NB4 (cell line): ENCODE measurements at regions not wholly inside any gene's neighbourhood (a gene's known extent, or its start where the extent isn't known, plus 50 kb on each side); places are given as distances from the start of the nearest gene placed in this dataset.

Experiments used
- DNase-seq: peaks from one replicate; pipeline ENCODE4 v3.0.0; 2010; ENCODE audit warnings: low read depth
- H3K4me3 ChIP-seq: one replicate; pipeline ENCODE4 v1.5.1; 2011; ENCODE audit warnings: mild to moderate bottlenecking, low read depth, low read length, moderate library complexity
- MAX ChIP-seq: IDR thresholded peaks from 2 replicates; pipeline ENCODE4 v1.6.1; 2011; ENCODE audit warnings: low read depth, low read length
- MYC ChIP-seq: IDR thresholded peaks from 2 replicates; pipeline ENCODE4 v1.6.1; 2011; ENCODE audit warnings: low read depth, low read length
- POLR2A ChIP-seq: IDR thresholded peaks from 2 replicates; pipeline ENCODE4 v1.6.1; 2011; ENCODE audit warnings: mild to moderate bottlenecking; ENCODE audit not compliant: insufficient read length; ENCODE audit errors: extremely low read depth
- TF ChIP-seq, protein P1 (sequence below): IDR thresholded peaks from one replicate; pipeline ENCODE4 v1.5.1; 2012; ENCODE audit warnings: low read depth, low read length

DNA sequence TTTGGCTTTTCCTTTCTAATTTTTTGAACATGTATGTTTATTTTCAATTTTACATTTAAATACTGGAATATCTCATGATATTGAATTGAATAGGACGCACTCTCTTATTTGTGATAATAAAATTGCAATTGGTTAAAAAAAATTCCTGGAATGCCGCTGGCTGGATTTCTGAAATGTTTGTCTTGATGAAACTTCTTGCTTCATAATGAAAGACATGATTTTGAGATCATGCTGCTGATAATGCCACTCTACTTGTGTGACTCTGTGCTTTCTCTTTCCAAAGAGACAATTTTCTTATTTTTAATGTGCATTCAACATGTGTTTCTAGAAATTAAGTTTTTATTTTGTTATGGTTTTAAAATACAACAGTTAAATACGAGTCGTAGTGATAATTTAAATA lies 465.7 kb upstream of the FAR2 start:
- no peak for TF ChIP-seq POLR2A
- TF ChIP-seq MAX, result no peak
- TF ChIP-seq MYC, result no peak
- TF ChIP-seq, protein P1, sequence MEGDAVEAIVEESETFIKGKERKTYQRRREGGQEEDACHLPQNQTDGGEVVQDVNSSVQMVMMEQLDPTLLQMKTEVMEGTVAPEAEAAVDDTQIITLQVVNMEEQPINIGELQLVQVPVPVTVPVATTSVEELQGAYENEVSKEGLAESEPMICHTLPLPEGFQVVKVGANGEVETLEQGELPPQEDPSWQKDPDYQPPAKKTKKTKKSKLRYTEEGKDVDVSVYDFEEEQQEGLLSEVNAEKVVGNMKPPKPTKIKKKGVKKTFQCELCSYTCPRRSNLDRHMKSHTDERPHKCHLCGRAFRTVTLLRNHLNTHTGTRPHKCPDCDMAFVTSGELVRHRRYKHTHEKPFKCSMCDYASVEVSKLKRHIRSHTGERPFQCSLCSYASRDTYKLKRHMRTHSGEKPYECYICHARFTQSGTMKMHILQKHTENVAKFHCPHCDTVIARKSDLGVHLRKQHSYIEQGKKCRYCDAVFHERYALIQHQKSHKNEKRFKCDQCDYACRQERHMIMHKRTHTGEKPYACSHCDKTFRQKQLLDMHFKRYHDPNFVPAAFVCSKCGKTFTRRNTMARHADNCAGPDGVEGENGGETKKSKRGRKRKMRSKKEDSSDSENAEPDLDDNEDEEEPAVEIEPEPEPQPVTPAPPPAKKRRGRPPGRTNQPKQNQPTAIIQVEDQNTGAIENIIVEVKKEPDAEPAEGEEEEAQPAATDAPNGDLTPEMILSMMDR, result no peak
- DNase-seq, result no peak
- no peak overlapping the region for H3K4me3 ChIP-seq

GRCh38 chr12:28689398-28690175 lies 459.5 kb upstream of the FAR2 start:
- DNase-seq, result no peak
- no peak overlapping the region for H3K4me3 ChIP-seq
- TF ChIP-seq MAX (no peak), MYC (no peak), POLR2A (no peak)
- TF ChIP-seq, protein P1, result no peak

DNA sequence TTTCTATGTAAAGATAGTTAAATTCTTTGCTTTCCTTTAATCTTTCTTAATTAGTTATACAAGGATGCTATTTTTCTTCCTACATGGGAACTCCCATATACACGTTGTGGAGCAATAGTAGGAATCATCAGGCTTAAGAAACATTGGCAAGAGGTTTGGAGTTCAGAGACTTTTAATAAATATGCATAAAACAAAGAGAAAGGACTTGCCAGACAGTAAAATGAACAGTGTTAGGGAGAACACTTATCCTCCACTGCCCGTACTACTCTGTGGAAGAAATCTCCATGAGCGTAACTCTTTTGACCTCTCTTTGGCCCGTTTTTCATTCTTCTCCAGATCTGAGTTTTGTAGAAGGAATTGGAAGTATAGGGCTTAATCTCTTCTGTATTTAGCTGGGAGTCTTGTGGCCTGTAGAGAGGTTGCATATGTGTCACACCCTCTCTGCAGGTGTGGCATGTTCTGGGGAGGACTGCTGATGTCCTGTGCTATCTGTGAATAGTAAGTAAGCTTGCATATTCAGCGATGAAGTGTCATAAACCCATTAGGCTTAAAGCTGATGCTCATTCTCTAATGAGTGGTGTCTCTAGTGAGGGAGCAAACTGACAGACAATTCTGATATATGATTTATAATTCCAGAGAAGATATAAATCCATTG lies 455.4 kb upstream of the FAR2 start:
- no peak for DNase-seq
- TF ChIP-seq, protein P1, result no peak
- TF ChIP-seq MAX (no peak), POLR2A (no peak), MYC (no peak)
- no peak overlapping the region for H3K4me3 ChIP-seq

DNA sequence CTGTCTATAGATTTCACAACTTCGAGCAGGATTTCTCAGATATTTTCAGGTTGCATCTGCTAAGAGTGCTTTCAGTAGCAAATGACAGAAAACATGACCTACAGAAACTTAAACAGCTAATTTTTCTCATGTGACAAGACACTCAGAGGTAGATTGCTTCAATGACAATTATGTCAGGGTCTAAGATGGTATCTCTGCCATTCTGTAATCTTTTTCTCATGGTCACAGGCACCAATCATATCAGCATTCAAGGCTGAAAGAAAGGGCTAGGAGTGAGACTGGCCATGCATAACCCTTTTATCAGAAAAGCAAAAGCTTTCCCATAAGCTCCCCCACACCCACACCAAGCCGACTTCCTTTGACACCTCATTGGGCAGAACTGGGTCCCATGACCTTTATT lies 450.5 kb upstream of the FAR2 start:
- no peak for TF ChIP-seq MAX
- no peak for TF ChIP-seq MYC
- TF ChIP-seq, protein P1, result no peak
- TF ChIP-seq POLR2A, result no peak
- H3K4me3 ChIP-seq, result no peak overlapping the region
- no peak for DNase-seq

- no peak overlapping the region for H3K4me3 ChIP-seq
- DNase-seq, result no peak
- TF ChIP-seq, protein P1, result no peak
- TF ChIP-seq MYC (no peak), MAX (no peak), POLR2A (no peak)
Observed at GRCh38 chr12:28699029-28699428, 450.0 kb upstream of the FAR2 start.
